IMR-90 (cell line): ENCODE measurements at regions not wholly inside any gene's neighbourhood (a gene's known extent, or its start where the extent isn't known, plus 50 kb on each side); places are given as distances from the start of the nearest gene placed in this dataset.
A peak's percentile ranks its signal among the peaks of the same experiment; 100 is the strongest.

Source experiments
- ATAC-seq: fragments of 200-7000 bp; cut with Tn5 transposase; 2 replicates; pipeline ENCODE4 v1.9.1; 2020; ENCODE audit warnings: low read depth, mild to moderate bottlenecking, moderate library complexity
- BruUV-seq: library from RNA; stranded (reverse); fragments of 400-500 nt; replicated peaks from 2 replicates; lab custom pipeline; 2021; lab: Mats Ljungman, UMichigan
- CTCF ChIA-PET: fragments of 300-600 bp; formaldehyde crosslinking; extraction: SDS; loops from one replicate; lab custom pipeline; 2021; ENCODE audit warnings: antibody characterized with exemption; lab: Yijun Ruan, JAX
- POLR2A ChIA-PET: fragments of 300-600 bp; sonication (Branson Sonifier 250); formaldehyde crosslinking; loops from one replicate; lab custom pipeline; 2022; ENCODE audit warnings: antibody characterized with exemption; ENCODE audit not compliant: unreplicated experiment; lab: Charles Lee
- DNase-seq: peaks from one replicate; pipeline ENCODE4 v3.0.0; 2013
- H2AFZ ChIP-seq: replicated peaks from 2 replicates; pipeline ENCODE3; 2013; ENCODE audit warnings: low read length, mild to moderate bottlenecking; ENCODE audit not compliant: poor library complexity
- H2AK5ac ChIP-seq: 2 replicates; pipeline ENCODE4 v1.6.1; 2013; ENCODE audit warnings: low read depth, low read length, inconsistent platforms
- H2AK9ac ChIP-seq: replicated peaks from 2 replicates; pipeline ENCODE3; 2013; ENCODE audit warnings: mild to moderate bottlenecking, low read depth, low read length, moderate library complexity; ENCODE audit not compliant: poor library complexity
- H2BK120ac ChIP-seq: 2 replicates; pipeline ENCODE4 v1.6.1; 2013; ENCODE audit warnings: low read depth, low read length, inconsistent platforms
- H2BK15ac ChIP-seq: 3 replicates; pipeline ENCODE4 v1.6.1; 2013; ENCODE audit warnings: low read depth, low read length, inconsistent platforms
- H2BK20ac ChIP-seq: 2 replicates; pipeline ENCODE4 v1.6.1; 2013; ENCODE audit warnings: low read depth, mild to moderate bottlenecking, inconsistent platforms, low read length, moderate library complexity
- H2BK5ac ChIP-seq: 2 replicates; pipeline ENCODE4 v1.6.1; 2013; ENCODE audit warnings: mild to moderate bottlenecking, low read depth, low read length, inconsistent platforms; ENCODE audit not compliant: poor library complexity, severe bottlenecking
- H3K14ac ChIP-seq: replicated peaks from 2 replicates; pipeline ENCODE4 v1.6.1; 2013; ENCODE audit warnings: low read depth, low read length, inconsistent platforms
- H3K18ac ChIP-seq: 2 replicates; pipeline ENCODE4 v1.6.1; 2013; ENCODE audit warnings: low read depth, low read length, control low read depth
- H3K23ac ChIP-seq: 2 replicates; pipeline ENCODE4 v1.6.1; 2013; ENCODE audit warnings: low read depth, low read length, inconsistent platforms
- H3K27ac ChIP-seq: 2 replicates; pipeline ENCODE4 v1.5.1; 2013; ENCODE audit warnings: mild to moderate bottlenecking, control low read depth, low read length; ENCODE audit not compliant: insufficient read depth
- H3K27me3 ChIP-seq: 2 replicates; pipeline ENCODE4 v1.6.1; 2013; ENCODE audit warnings: low read length; ENCODE audit not compliant: control insufficient read depth, insufficient read depth
- H3K36me3 ChIP-seq: 2 replicates; pipeline ENCODE4 v1.6.1; 2013; ENCODE audit warnings: low read length, mixed read lengths; ENCODE audit not compliant: control insufficient read depth, insufficient read depth
- H3K4ac ChIP-seq: 2 replicates; pipeline ENCODE4 v1.6.1; 2013; ENCODE audit warnings: low read depth, low read length, inconsistent platforms
- H3K4me1 ChIP-seq: 2 replicates; pipeline ENCODE4 v1.6.1; 2013; ENCODE audit warnings: low read length, mixed read lengths; ENCODE audit not compliant: control insufficient read depth, insufficient read depth
- H3K4me2 ChIP-seq: 2 replicates; pipeline ENCODE4 v1.6.1; 2013; ENCODE audit warnings: low read depth, mild to moderate bottlenecking, control low read depth, low read length, moderate library complexity
- H3K4me3 ChIP-seq: 2 replicates; pipeline ENCODE4 v1.5.1; 2013; ENCODE audit warnings: low read depth, mild to moderate bottlenecking, control low read depth, low read length, moderate library complexity; ENCODE audit not compliant: insufficient read depth
- H3K56ac ChIP-seq: 2 replicates; pipeline ENCODE4 v1.6.1; 2013; ENCODE audit warnings: low read length, inconsistent platforms; ENCODE audit not compliant: insufficient read depth; ENCODE audit errors: extremely low read depth
- H3K79me1 ChIP-seq, 2 experiments: 2 replicates each; pipeline ENCODE4 v1.6.1; 2013; ENCODE audit warnings: low read length in 2 of 2, inconsistent platforms in 1 of 2, low read depth in 1 of 2
- H3K9ac ChIP-seq: 2 replicates; pipeline ENCODE4 v1.6.1; 2013; ENCODE audit warnings: low read depth, low read length, control low read depth
- H3K9me1 ChIP-seq: 2 replicates; pipeline ENCODE4 v1.6.1; 2013; ENCODE audit warnings: low read length, inconsistent platforms; ENCODE audit not compliant: insufficient read depth
- H3K9me3 ChIP-seq: 2 replicates; pipeline ENCODE4 v1.6.1; 2013; ENCODE audit warnings: low read length; ENCODE audit not compliant: control insufficient read depth, insufficient read depth
- H4K20me1 ChIP-seq: 2 replicates; pipeline ENCODE4 v1.6.1; 2013; ENCODE audit warnings: low read length, inconsistent platforms; ENCODE audit not compliant: insufficient read depth
- H4K5ac ChIP-seq: 2 replicates; pipeline ENCODE4 v1.6.1; 2013; ENCODE audit warnings: mild to moderate bottlenecking, low read depth, low read length, control low read depth
- H4K8ac ChIP-seq, 2 experiments: 2 replicates each; pipeline ENCODE4 v1.6.1; 2013; ENCODE audit warnings: low read depth in 2 of 2, low read length in 2 of 2, control low read depth in 1 of 2, inconsistent platforms in 1 of 2
- H4K91ac ChIP-seq: 2 replicates; pipeline ENCODE4 v1.6.1; 2013; ENCODE audit warnings: low read depth, low read length, inconsistent platforms; ENCODE audit not compliant: insufficient read depth
- BHLHE40 ChIP-seq: fragments of 150-350 bp; IDR thresholded peaks from 2 replicates; pipeline ENCODE4 v1.6.1; 2016; ENCODE audit warnings: mild to moderate bottlenecking, low read depth, low read length
- RAD21 ChIP-seq: IDR thresholded peaks from 2 replicates; pipeline ENCODE4 v1.6.1; 2012; ENCODE audit warnings: low read length, improper control_type of control experiment
- WGBS, 2 experiments: methylation state at CpG; one replicate each; pipeline versions ENCODE4 v1.1.5 to v1.1.7; 2013; ENCODE audit warnings: missing lambda C conversion rate in 2 of 2; ENCODE audit not compliant: insufficient read length in 1 of 2; ENCODE audit errors: extremely low coverage in 2 of 2; 5-methylcytosine and 5-hydroxymethylcytosine counted together
- dilution Hi-C: fragments of 300-500 bp; cut with HindIII; formaldehyde crosslinking; loops from one replicate; pipeline ENCODE4 v1.14.3; 2018; ENCODE audit warnings: low sequenced_read_pairs; ENCODE audit not compliant: unreplicated experiment
- in situ Hi-C: fragments of 300-500 bp; cut with MboI; formaldehyde crosslinking; loops from 3 replicates; pipeline ENCODE4 v1.14.3; 2019; ENCODE audit warnings: low sequenced_read_pairs, inconsistent platforms, mixed read lengths
- intact Hi-C: fragments of 100-400 bp; cut with micrococcal nuclease; formaldehyde crosslinking; loops from 2 replicates; pipeline ENCODE4 v1.10.0; 2022
- TF ChIP-seq, protein P1 (sequence below): conservative IDR thresholded peaks from 2 replicates; pipeline ENCODE4 v1.5.1; 2012; ENCODE audit warnings: mild to moderate bottlenecking, low read depth, low read length, improper control_type of control experiment

DNA sequence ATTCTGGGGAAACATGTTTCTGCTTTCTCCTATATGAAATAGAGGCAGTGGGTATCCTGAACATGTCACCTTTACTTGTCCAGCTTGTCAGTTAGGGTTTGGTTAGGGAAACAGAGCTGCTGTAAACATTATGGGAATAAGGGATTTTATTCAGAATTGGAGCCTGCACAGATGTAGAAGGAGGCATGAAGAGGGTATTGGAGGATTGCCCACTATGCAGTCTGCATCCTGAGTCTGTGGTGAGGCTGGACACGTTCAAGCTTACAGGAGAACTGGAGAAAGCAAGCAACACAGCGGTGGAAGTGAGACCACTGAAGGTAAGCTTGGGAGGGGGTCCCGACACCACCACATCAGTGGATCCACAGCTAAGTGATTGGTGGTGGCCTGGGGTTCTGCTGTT is 443.0 kb upstream of the TNP1 start:
- no peak overlapping the region for H4K8ac ChIP-seq
- peak overlapping the region; percentile 50; the same call in 1 of the 2 replicates for H2AK5ac ChIP-seq
- H3K79me1 ChIP-seq = no peaks in the 10 kb centered on the region
- no peaks in the 10 kb centered on the region for H4K20me1 ChIP-seq
- no peak overlapping the region for H3K18ac ChIP-seq
- POLR2A ChIA-PET = no interaction called here
- H3K4me1 ChIP-seq = no peaks in the 10 kb centered on the region
- no peak overlapping the region for H3K23ac ChIP-seq
- H3K9me3 ChIP-seq = no peaks in the 10 kb centered on the region
- WGBS, 2 experiments = 86% methylated on average over 2 of the region's 3 CpGs; no CpG with 5 or more reads in 1 of the 2 experiments
- H2AK9ac ChIP-seq = no peak overlapping the region
- intact Hi-C loops = no loop called here
- H3K4me3 ChIP-seq = no peak overlapping the region
- 0 out of 2 replicates have a peak overlapping the region, but pooled peaks have one; percentile 22 for H2BK20ac ChIP-seq
- H3K56ac ChIP-seq = no peak overlapping the region
- ATAC-seq = no peak
- 0 out of 3 replicates have a peak overlapping the region, but pooled peaks have one; percentile 28 for H2BK15ac ChIP-seq
- peaks cover 14% of the 10 kb centered on the region for H3K36me3 ChIP-seq
- no peak for TF ChIP-seq BHLHE40
- TF ChIP-seq, protein P1, sequence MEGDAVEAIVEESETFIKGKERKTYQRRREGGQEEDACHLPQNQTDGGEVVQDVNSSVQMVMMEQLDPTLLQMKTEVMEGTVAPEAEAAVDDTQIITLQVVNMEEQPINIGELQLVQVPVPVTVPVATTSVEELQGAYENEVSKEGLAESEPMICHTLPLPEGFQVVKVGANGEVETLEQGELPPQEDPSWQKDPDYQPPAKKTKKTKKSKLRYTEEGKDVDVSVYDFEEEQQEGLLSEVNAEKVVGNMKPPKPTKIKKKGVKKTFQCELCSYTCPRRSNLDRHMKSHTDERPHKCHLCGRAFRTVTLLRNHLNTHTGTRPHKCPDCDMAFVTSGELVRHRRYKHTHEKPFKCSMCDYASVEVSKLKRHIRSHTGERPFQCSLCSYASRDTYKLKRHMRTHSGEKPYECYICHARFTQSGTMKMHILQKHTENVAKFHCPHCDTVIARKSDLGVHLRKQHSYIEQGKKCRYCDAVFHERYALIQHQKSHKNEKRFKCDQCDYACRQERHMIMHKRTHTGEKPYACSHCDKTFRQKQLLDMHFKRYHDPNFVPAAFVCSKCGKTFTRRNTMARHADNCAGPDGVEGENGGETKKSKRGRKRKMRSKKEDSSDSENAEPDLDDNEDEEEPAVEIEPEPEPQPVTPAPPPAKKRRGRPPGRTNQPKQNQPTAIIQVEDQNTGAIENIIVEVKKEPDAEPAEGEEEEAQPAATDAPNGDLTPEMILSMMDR = no peak
- no peak for TF ChIP-seq RAD21
- no peaks in the 10 kb centered on the region for H3K27me3 ChIP-seq
- no peak overlapping the region for H3K9ac ChIP-seq
- no TSS peak for BruUV-seq
- in situ Hi-C loops = no loop called here
- CTCF ChIA-PET = no interaction called here
- no peak overlapping the region for H4K91ac ChIP-seq
- H3K4ac ChIP-seq = no peak overlapping the region; the same call in 1 of the 2 replicates
- no peak for DNase-seq
- H2BK120ac ChIP-seq = peak overlapping the region; percentile 14; the same call in 1 of the 2 replicates
- H3K4me2 ChIP-seq = no peak overlapping the region
- no peak overlapping the region for H3K27ac ChIP-seq
- H3K9me1 ChIP-seq = no peaks in the 10 kb centered on the region
- H3K14ac ChIP-seq = no peak overlapping the region
- dilution Hi-C loops = no loop called here
- no peak overlapping the region for H2BK5ac ChIP-seq
- H4K5ac ChIP-seq = no peak overlapping the region; the same call in 1 of the 2 replicates
- no peak overlapping the region for H2AFZ ChIP-seq
